ENCODE measurements at regions not wholly inside any gene's neighbourhood (a gene's known extent, or its start where the extent isn't known, plus 50 kb on each side); places are given as distances from the start of the nearest gene placed in this dataset.

DNA sequence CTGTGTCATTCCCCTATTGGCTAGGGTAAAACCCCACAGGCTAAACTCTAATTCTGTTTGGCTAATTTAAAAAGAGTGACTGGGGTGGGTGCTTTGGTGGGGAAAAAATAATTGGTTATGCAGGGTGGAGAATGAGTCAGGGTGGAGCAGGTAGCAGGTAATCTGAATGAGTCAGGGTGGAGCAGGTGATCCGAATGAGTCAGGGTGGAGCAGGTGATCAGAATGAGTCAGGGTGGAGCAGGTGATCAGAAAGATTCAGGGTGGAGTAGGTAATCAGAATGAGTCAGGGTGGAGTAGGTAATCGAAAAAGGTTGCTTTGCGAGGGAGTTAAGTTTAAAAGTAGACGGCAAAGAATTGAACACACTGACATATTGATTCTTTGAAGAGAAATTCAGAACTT is 1218.8 kb upstream of the ATXN8OS start:
- no peak for TF ChIP-seq POLR2A (IDR thresholded peaks at IDR 0.05; ENCODE audit: low read length)
- no peak for TF ChIP-seq PBX3 (IDR thresholded peaks at IDR 0.05)
- TF ChIP-seq EP300 (IDR thresholded peaks at IDR 0.05): no peak
- no peak for TF ChIP-seq JUNB (IDR thresholded peaks at IDR 0.05)
- no peak for TF ChIP-seq CTCF (IDR thresholded peaks at IDR 0.05)
